ENCODE measurements at regions not wholly inside any gene's neighbourhood (a gene's known extent, or its start where the extent isn't known, plus 50 kb on each side); places are given as distances from the start of the nearest gene placed in this dataset.

- no peak overlapping the region for H3K4me2 ChIP-seq
- H3K79me2 ChIP-seq, result no peaks in the 10 kb centered on the region
- H4K20me1 ChIP-seq (ENCODE audit: insufficient read depth, poor library complexity, severe bottlenecking), result no peaks in the 10 kb centered on the region
- H3K27me3 ChIP-seq, result no peaks in the 10 kb centered on the region
- H3K9me3 ChIP-seq (ENCODE audit: low read depth), result no peaks in the 10 kb centered on the region
- H3K36me3 ChIP-seq (replicated peaks; ENCODE audit: insufficient read depth, low read depth), result no peaks in the 10 kb centered on the region
- TF ChIP-seq EZH2phosphoT487 (IDR thresholded peaks at IDR 0.05; ENCODE audit: low read depth, severe bottlenecking, unreplicated experiment), result no peak
- no peak for TF ChIP-seq CTCF (IDR thresholded peaks at IDR 0.05; ENCODE audit: poor library complexity)
- TF ChIP-seq EZH2 (IDR thresholded peaks at IDR 0.05; ENCODE audit: borderline replicate concordance), result no peak
- DNase-seq (ENCODE audit: low spot score), result no peak
- 78% methylated on average over 1 of the region's 1 CpG for WGBS (ENCODE audit: low lambda C conversion rate, missing lambda C conversion rate)
- H3K9me2 ChIP-seq (replicated peaks; ENCODE audit: insufficient read depth), result no peaks in the 10 kb centered on the region
- no peak overlapping the region for H2AFZ ChIP-seq
- no peaks in the 10 kb centered on the region for H3K4me1 ChIP-seq (ENCODE audit: insufficient read depth)
- H3K4me3 ChIP-seq, result no peak overlapping the region
- no peak overlapping the region for H3K27ac ChIP-seq
Observed at GRCh38 chr3:153042088-153042487, 119.9 kb upstream of the RAP2B start.

- Histone ChIP-seq H3K36me3 (replicated peaks; ENCODE audit: insufficient read depth, low read depth) (no peaks in the 10 kb centered on the region), H3K27me3 (no peaks in the 10 kb centered on the region), H3K9me2 (replicated peaks; ENCODE audit: insufficient read depth) (no peaks in the 10 kb centered on the region), H2AFZ (peak overlapping the region; percentile 22), H4K20me1 (ENCODE audit: insufficient read depth, poor library complexity, severe bottlenecking) (no peaks in the 10 kb centered on the region), H3K79me2 (no peaks in the 10 kb centered on the region), H3K27ac (no peak overlapping the region), H3K4me3 (no peak overlapping the region), H3K9me3 (ENCODE audit: low read depth) (no peaks in the 10 kb centered on the region), H3K4me2 (peak overlapping the region; percentile 69), H3K4me1 (ENCODE audit: insufficient read depth) (no peaks in the 10 kb centered on the region)
- 89% methylated on average over 3 of the region's 3 CpGs for WGBS (ENCODE audit: low lambda C conversion rate, missing lambda C conversion rate)
- no peak for DNase-seq (ENCODE audit: low spot score)
- TF ChIP-seq EZH2phosphoT487 (IDR thresholded peaks at IDR 0.05; ENCODE audit: low read depth, severe bottlenecking, unreplicated experiment), result no peak
- no peak for TF ChIP-seq CTCF (IDR thresholded peaks at IDR 0.05; ENCODE audit: poor library complexity)
- no peak for TF ChIP-seq EZH2 (IDR thresholded peaks at IDR 0.05; ENCODE audit: borderline replicate concordance)
Observed at GRCh38 chr3:153043729-153044328, 118.2 kb upstream of the RAP2B start.

GRCh38 chr3:153045150-153045549 is 116.9 kb upstream of the RAP2B start:
- no peaks in the 10 kb centered on the region for H3K9me2 ChIP-seq (replicated peaks; ENCODE audit: insufficient read depth)
- no peaks in the 10 kb centered on the region for H4K20me1 ChIP-seq (ENCODE audit: insufficient read depth, poor library complexity, severe bottlenecking)
- no peaks in the 10 kb centered on the region for H3K36me3 ChIP-seq (replicated peaks; ENCODE audit: insufficient read depth, low read depth)
- no peak overlapping the region for H3K4me3 ChIP-seq
- no peak overlapping the region for H3K27ac ChIP-seq
- H3K9me3 ChIP-seq (ENCODE audit: low read depth), result no peaks in the 10 kb centered on the region
- H3K79me2 ChIP-seq, result no peaks in the 10 kb centered on the region
- H3K27me3 ChIP-seq, result no peaks in the 10 kb centered on the region
- H3K4me1 ChIP-seq (ENCODE audit: insufficient read depth), result no peaks in the 10 kb centered on the region
- DNase-seq (ENCODE audit: low spot score), result no peak
- H2AFZ ChIP-seq, result no peak overlapping the region
- TF ChIP-seq EZH2 (IDR thresholded peaks at IDR 0.05; ENCODE audit: borderline replicate concordance), result no peak
- TF ChIP-seq CTCF (IDR thresholded peaks at IDR 0.05; ENCODE audit: poor library complexity), result no peak
- TF ChIP-seq EZH2phosphoT487 (IDR thresholded peaks at IDR 0.05; ENCODE audit: low read depth, severe bottlenecking, unreplicated experiment), result no peak
- H3K4me2 ChIP-seq, result no peak overlapping the region

GRCh38 chr3:153050978-153051377 is 111.0 kb upstream of the RAP2B start:
- Histone ChIP-seq H3K4me3 (no peak overlapping the region), H3K27ac (peak overlapping the region; percentile 64), H2AFZ (no peak overlapping the region), H3K9me2 (replicated peaks; ENCODE audit: insufficient read depth) (no peaks in the 10 kb centered on the region), H4K20me1 (ENCODE audit: insufficient read depth, poor library complexity, severe bottlenecking) (no peaks in the 10 kb centered on the region), H3K4me2 (no peak overlapping the region), H3K4me1 (ENCODE audit: insufficient read depth) (peaks cover 4% of the 10 kb centered on the region), H3K79me2 (no peaks in the 10 kb centered on the region), H3K36me3 (replicated peaks; ENCODE audit: insufficient read depth, low read depth) (no peaks in the 10 kb centered on the region), H3K9me3 (ENCODE audit: low read depth) (no peaks in the 10 kb centered on the region), H3K27me3 (no peaks in the 10 kb centered on the region)
- 95% methylated on average over 6 of the region's 6 CpGs for WGBS (ENCODE audit: low lambda C conversion rate, missing lambda C conversion rate)
- DNase-seq (ENCODE audit: low spot score), result no peak
- TF ChIP-seq EZH2 (IDR thresholded peaks at IDR 0.05; ENCODE audit: borderline replicate concordance) (no peak), EZH2phosphoT487 (IDR thresholded peaks at IDR 0.05; ENCODE audit: low read depth, severe bottlenecking, unreplicated experiment) (no peak), CTCF (IDR thresholded peaks at IDR 0.05; ENCODE audit: poor library complexity) (no peak)
